Activated CD8-positive, alpha-beta T cell treated with anti-CD3 and anti-CD28 coated beads, Interleukin-2, amount 10 ng/mL, durations not matched to agents 7 days and 5 days (primary cell): ENCODE measurements at regions not wholly inside any gene's neighbourhood (a gene's known extent, or its start where the extent isn't known, plus 50 kb on each side); places are given as distances from the start of the nearest gene placed in this dataset.
"Not testable (repeated sequence)": the region's sequence is repeated elsewhere in the genome, so short reads cannot be mapped to it uniquely, and the experiment has no call there.

Source experiments
- ATAC-seq: fragments of 150-1000 bp; cut with Tn5 transposase; one replicate; pipeline ENCODE4 v1.10.0; 2021; ENCODE audit warnings: moderate library complexity
- CTCF ChIA-PET: fragments of 350-600 bp; sonication (Branson Sonifier 250); formaldehyde crosslinking; loops from one replicate; lab custom pipeline; 2021; ENCODE audit warnings: antibody characterized with exemption; lab: Charles Lee
- POLR2A ChIA-PET: fragments of 350-600 bp; sonication (Branson Sonifier 250); formaldehyde crosslinking; loops from one replicate; lab custom pipeline; 2021; ENCODE audit warnings: antibody characterized with exemption; lab: Charles Lee
- DNase-seq: peaks from one replicate; pipeline ENCODE4 v3.0.0-alpha.2; 2020
- H3K27ac Mint-ChIP-seq: one replicate; pipeline ENCODE4 v1.8.0; 2021; ENCODE audit warnings: mild to moderate bottlenecking, mixed read lengths
- H3K27me3 Mint-ChIP-seq: one replicate; pipeline ENCODE4 v1.8.0; 2021; ENCODE audit warnings: low read depth, mixed read lengths
- H3K36me3 Mint-ChIP-seq: one replicate; pipeline ENCODE4 v1.8.0; 2021; ENCODE audit warnings: low read depth, mixed read lengths
- H3K4me1 Mint-ChIP-seq: one replicate; pipeline ENCODE4 v1.8.0; 2021; ENCODE audit warnings: low read depth, mixed read lengths
- H3K4me3 Mint-ChIP-seq: one replicate; pipeline ENCODE4 v1.8.0; 2021; ENCODE audit warnings: mild to moderate bottlenecking, mixed read lengths
- H3K9me3 Mint-ChIP-seq: one replicate; pipeline ENCODE4 v1.8.0; 2022; ENCODE audit warnings: mixed read lengths; ENCODE audit not compliant: insufficient read depth

- H3K36me3 Mint-ChIP-seq, result no peaks in the 10 kb centered on the region
- H3K9me3 Mint-ChIP-seq, result no peaks in the 10 kb centered on the region
- no peak for ATAC-seq
- H3K4me3 Mint-ChIP-seq, result no peak overlapping the region
- no peak for DNase-seq
- CTCF ChIA-PET, result no interaction called here
- H3K4me1 Mint-ChIP-seq, result peaks cover 2% of the 10 kb centered on the region
- H3K27me3 Mint-ChIP-seq, result peaks cover 22% of the 10 kb centered on the region
- POLR2A ChIA-PET, result no interaction called here
- no peak overlapping the region for H3K27ac Mint-ChIP-seq
Measured at GRCh38 chr11:44389963-44390605, 80.1 kb upstream of the ALX4 start.

DNA sequence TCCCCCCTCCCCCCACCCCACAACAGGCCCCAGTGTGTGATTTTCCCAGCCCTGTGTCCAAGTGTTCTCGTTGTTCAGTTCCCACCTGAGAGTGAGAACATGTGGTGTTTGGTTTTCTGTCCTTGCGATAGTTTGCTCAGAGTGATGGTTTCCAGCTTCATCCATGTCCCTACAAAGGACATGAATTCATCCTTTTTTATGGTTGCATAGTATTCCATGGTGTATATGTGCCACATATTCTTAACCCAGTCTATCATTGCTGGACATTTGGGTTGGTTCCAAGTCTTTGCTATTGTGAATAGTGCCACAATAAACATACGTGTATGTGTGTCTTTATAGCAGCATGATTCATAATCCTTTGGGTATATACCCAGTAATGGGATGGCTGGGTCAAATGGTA lies 81.1 kb upstream of the ALX4 start:
- H3K9me3 Mint-ChIP-seq, H3K4me1 Mint-ChIP-seq, H3K27ac Mint-ChIP-seq, H3K4me3 Mint-ChIP-seq, CTCF ChIA-PET, POLR2A ChIA-PET, ATAC-seq, DNase-seq, H3K36me3 Mint-ChIP-seq: not testable (repeated sequence)
- H3K27me3 Mint-ChIP-seq, result peaks cover 25% of the 10 kb centered on the region

GRCh38 chr11:44396746-44397145 lies 86.8 kb upstream of the ALX4 start:
- H3K4me1 Mint-ChIP-seq, CTCF ChIA-PET, POLR2A ChIA-PET, H3K27ac Mint-ChIP-seq, DNase-seq, ATAC-seq, H3K4me3 Mint-ChIP-seq, H3K9me3 Mint-ChIP-seq, H3K36me3 Mint-ChIP-seq: not testable (repeated sequence)
- peaks cover 15% of the 10 kb centered on the region for H3K27me3 Mint-ChIP-seq

GRCh38 chr11:44397586-44398178 lies 87.7 kb upstream of the ALX4 start:
- no peaks in the 10 kb centered on the region for H3K9me3 Mint-ChIP-seq
- H3K27ac Mint-ChIP-seq, result no peak overlapping the region
- ChIA-PET POLR2A (no interaction called here), CTCF (no interaction called here)
- no peak overlapping the region for H3K4me3 Mint-ChIP-seq
- H3K4me1 Mint-ChIP-seq, result no peaks in the 10 kb centered on the region
- peaks cover 12% of the 10 kb centered on the region for H3K27me3 Mint-ChIP-seq
- DNase-seq, result no peak
- ATAC-seq, result no peak
- H3K36me3 Mint-ChIP-seq, result no peaks in the 10 kb centered on the region

GRCh38 chr11:44398266-44399030 lies 88.5 kb upstream of the ALX4 start:
- H3K4me3 Mint-ChIP-seq, result no peak overlapping the region
- ChIA-PET POLR2A (interaction anchor here (0.6 kb wide), 1 partner anchor 322 kb away, joined by 3 read pairs; no protein-coding TSS in a partner anchor), CTCF (no interaction called here)
- H3K27me3 Mint-ChIP-seq, result peaks cover 11% of the 10 kb centered on the region
- H3K27ac Mint-ChIP-seq, result no peak overlapping the region
- no peaks in the 10 kb centered on the region for H3K4me1 Mint-ChIP-seq
- ATAC-seq (no peak), DNase-seq (no peak)
- no peaks in the 10 kb centered on the region for H3K9me3 Mint-ChIP-seq
- no peaks in the 10 kb centered on the region for H3K36me3 Mint-ChIP-seq

- H3K27ac Mint-ChIP-seq, result no peak overlapping the region
- no peaks in the 10 kb centered on the region for H3K4me1 Mint-ChIP-seq
- ATAC-seq (no peak), DNase-seq (no peak)
- ChIA-PET CTCF (no interaction called here), POLR2A (no interaction called here)
- peaks cover 3% of the 10 kb centered on the region for H3K27me3 Mint-ChIP-seq
- no peaks in the 10 kb centered on the region for H3K9me3 Mint-ChIP-seq
- no peak overlapping the region for H3K4me3 Mint-ChIP-seq
- H3K36me3 Mint-ChIP-seq, result no peaks in the 10 kb centered on the region
Measured at GRCh38 chr11:44399968-44400367, 90.0 kb upstream of the ALX4 start.

- Mint-ChIP-seq H3K9me3 (no peaks in the 10 kb centered on the region), H3K27me3 (peaks cover 6% of the 10 kb centered on the region), H3K4me1 (no peaks in the 10 kb centered on the region), H3K36me3 (no peaks in the 10 kb centered on the region), H3K4me3 (no peak overlapping the region), H3K27ac (no peak overlapping the region)
- DNase-seq (no peak), ATAC-seq (no peak)
- POLR2A ChIA-PET, result no interaction called here
- CTCF ChIA-PET, result no interaction called here
Measured at GRCh38 chr11:44400431-44400830, 90.5 kb upstream of the ALX4 start.

- H3K4me1 Mint-ChIP-seq, result no peaks in the 10 kb centered on the region
- no peaks in the 10 kb centered on the region for H3K36me3 Mint-ChIP-seq
- peaks cover 4% of the 10 kb centered on the region for H3K27me3 Mint-ChIP-seq
- ChIA-PET CTCF (no interaction called here), POLR2A (no interaction called here)
- H3K27ac Mint-ChIP-seq, result no peak overlapping the region
- ATAC-seq (no peak), DNase-seq (no peak)
- H3K9me3 Mint-ChIP-seq, result no peaks in the 10 kb centered on the region
- no peak overlapping the region for H3K4me3 Mint-ChIP-seq
Measured at GRCh38 chr11:44402466-44403075, 92.6 kb upstream of the ALX4 start.

DNA sequence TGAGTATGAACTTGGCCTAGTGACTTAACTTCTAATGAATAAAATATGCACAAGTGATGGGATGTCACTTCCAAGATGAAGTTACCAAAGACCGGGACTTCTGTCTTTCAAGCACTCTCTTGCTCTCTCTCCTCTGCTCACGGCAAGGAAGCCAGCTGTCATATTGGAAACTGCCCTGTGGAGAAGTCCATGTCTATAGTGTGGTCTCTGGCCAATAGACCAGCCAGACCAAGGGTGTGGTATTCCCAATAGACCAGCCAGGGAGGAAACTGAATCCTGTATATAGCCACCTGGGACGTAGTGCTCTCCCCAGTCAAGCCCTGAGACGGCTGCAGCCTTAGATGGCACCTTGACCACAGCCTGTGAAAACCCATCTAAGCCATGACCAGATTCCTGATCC lies 93.2 kb upstream of the ALX4 start:
- DNase-seq (no peak), ATAC-seq (no peak)
- H3K9me3 Mint-ChIP-seq, result no peaks in the 10 kb centered on the region
- H3K36me3 Mint-ChIP-seq, result no peaks in the 10 kb centered on the region
- H3K4me3 Mint-ChIP-seq, result no peak overlapping the region
- ChIA-PET CTCF (no interaction called here), POLR2A (no interaction called here)
- H3K27ac Mint-ChIP-seq, result no peak overlapping the region
- H3K4me1 Mint-ChIP-seq, result no peaks in the 10 kb centered on the region
- peaks cover 4% of the 10 kb centered on the region for H3K27me3 Mint-ChIP-seq

GRCh38 chr11:44403587-44404273 lies 93.8 kb upstream of the ALX4 start:
- POLR2A ChIA-PET, result no interaction called here
- no peaks in the 10 kb centered on the region for H3K4me1 Mint-ChIP-seq
- no peak overlapping the region for H3K4me3 Mint-ChIP-seq
- DNase-seq (no peak), ATAC-seq (no peak)
- no peaks in the 10 kb centered on the region for H3K36me3 Mint-ChIP-seq
- no peak overlapping the region for H3K27ac Mint-ChIP-seq
- peaks cover 4% of the 10 kb centered on the region for H3K27me3 Mint-ChIP-seq
- CTCF ChIA-PET, result no interaction called here
- no peaks in the 10 kb centered on the region for H3K9me3 Mint-ChIP-seq

DNA sequence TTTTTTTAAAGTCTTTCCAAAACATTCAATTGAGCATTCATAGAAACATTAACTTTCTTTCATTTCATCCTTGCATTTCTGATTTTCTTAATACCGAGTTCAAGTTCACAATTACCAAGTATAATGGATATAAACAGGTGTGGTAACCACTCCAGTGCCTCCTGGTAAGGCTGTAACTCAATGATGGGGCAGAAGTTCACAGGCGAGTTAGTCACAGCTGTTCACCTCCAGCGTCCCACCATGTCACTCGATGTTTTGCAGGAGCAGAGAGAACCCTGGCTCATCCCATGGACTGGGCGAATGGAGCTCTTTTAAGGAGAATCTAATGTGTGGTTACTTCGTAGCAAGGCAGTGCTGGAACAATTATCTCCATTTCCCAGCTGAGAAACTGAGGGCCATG lies 94.4 kb upstream of the ALX4 start:
- no peak for ATAC-seq
- POLR2A ChIA-PET, result no interaction called here
- no peaks in the 10 kb centered on the region for H3K36me3 Mint-ChIP-seq

More for the DNA sequence above, 94.4 kb upstream of the ALX4 start:
- H3K27ac Mint-ChIP-seq, result no peak overlapping the region
- CTCF ChIA-PET, result interaction anchor here (1.7 kb wide), 1 partner anchor 118 kb away, joined by 4 read pairs; no protein-coding TSS in a partner anchor
- no peaks in the 10 kb centered on the region for H3K9me3 Mint-ChIP-seq
- H3K4me3 Mint-ChIP-seq, result no peak overlapping the region
- no peak for DNase-seq
- no peaks in the 10 kb centered on the region for H3K4me1 Mint-ChIP-seq
- H3K27me3 Mint-ChIP-seq, result peaks cover 4% of the 10 kb centered on the region
